Myocyte (in vitro differentiated cells): ENCODE measurements at regions not wholly inside any gene's neighbourhood (a gene's known extent, or its start where the extent isn't known, plus 50 kb on each side); places are given as distances from the start of the nearest gene placed in this dataset.
A peak's percentile ranks its signal among the peaks of the same experiment; 100 is the strongest.

Experiments used
- DNase-seq: peaks from one replicate; pipeline ENCODE4 v3.0.0-alpha.2; 2012; ENCODE audit warnings: low read depth

GRCh38 chrX:22392133-22392948, 119.6 kb downstream of the CBLL2 start:
- no peak for DNase-seq

GRCh38 chrX:22395372-22395771, 122.7 kb downstream of the CBLL2 start:
- DNase-seq: no peak

GRCh38 chrX:22396408-22396807, 123.7 kb downstream of the CBLL2 start:
- DNase-seq: no peak

- DNase-seq: no peak
Observed at GRCh38 chrX:22397566-22397965, 124.9 kb downstream of the CBLL2 start.

- no peak for DNase-seq
Observed at GRCh38 chrX:22399437-22400192, 126.9 kb downstream of the CBLL2 start.

- DNase-seq: no peak
Observed at GRCh38 chrX:22404297-22404696, 131.6 kb downstream of the CBLL2 start.

GRCh38 chrX:22406201-22406737, 133.6 kb downstream of the CBLL2 start:
- no peak for DNase-seq

- DNase-seq: no peak
Observed at GRCh38 chrX:22409418-22409817, 136.7 kb downstream of the CBLL2 start.

- DNase-seq: no peak
Observed at GRCh38 chrX:22424122-22424915, 151.6 kb downstream of the CBLL2 start.

GRCh38 chrX:22424919-22425318, 152.2 kb downstream of the CBLL2 start:
- no peak for DNase-seq

- DNase-seq: no peak
Observed at GRCh38 chrX:22429704-22430103, 157.0 kb downstream of the CBLL2 start.

GRCh38 chrX:22430701-22431100, 158.0 kb downstream of the CBLL2 start:
- DNase-seq: no peak

- DNase-seq: no peak
Observed at GRCh38 chrX:22433292-22434070, 160.8 kb downstream of the CBLL2 start.

GRCh38 chrX:22445880-22446279, 173.2 kb downstream of the CBLL2 start:
- DNase-seq: no peak

- no peak for DNase-seq
Observed at GRCh38 chrX:22462959-22463358, 190.2 kb downstream of the CBLL2 start.

- no peak for DNase-seq
Observed at GRCh38 chrX:22467571-22467970, 194.9 kb downstream of the CBLL2 start.

- DNase-seq: peak; percentile 8
Observed at GRCh38 chrX:22481436-22481835, 208.7 kb downstream of the CBLL2 start.

GRCh38 chrX:22486296-22486695, 213.6 kb downstream of the CBLL2 start:
- peak; percentile 3 for DNase-seq

GRCh38 chrX:22516893-22517292, 244.2 kb downstream of the CBLL2 start:
- no peak for DNase-seq

- no peak for DNase-seq
Observed at GRCh38 chrX:22520128-22520828, 247.6 kb downstream of the CBLL2 start.
